Fibroblast of lung (primary cell): ENCODE measurements at regions not wholly inside any gene's neighbourhood (a gene's known extent, or its start where the extent isn't known, plus 50 kb on each side); places are given as distances from the start of the nearest gene placed in this dataset.

Experiments used
- DNase-seq, 2 donors: peaks; one replicate each; pipeline versions ENCODE4 v3.0.0 to v3.0.0-alpha.2; 2010; ENCODE audit warnings: low read depth in 2 of 2
- H2AFZ ChIP-seq: 2 replicates; pipeline ENCODE4 v1.5.1; 2012; ENCODE audit warnings: low read length, control low read depth, inconsistent platforms
- H3K27ac ChIP-seq: 2 replicates; pipeline ENCODE4 v1.5.1; 2011; ENCODE audit warnings: low read length, control low read depth; ENCODE audit not compliant: insufficient read depth
- H3K27me3 ChIP-seq: 2 replicates; pipeline ENCODE4 v1.5.1; 2011; ENCODE audit warnings: mild to moderate bottlenecking, low read length; ENCODE audit not compliant: control insufficient read depth, insufficient read depth
- H3K36me3 ChIP-seq: 2 replicates; pipeline ENCODE4 v1.5.1; 2011; ENCODE audit warnings: low read length; ENCODE audit not compliant: control insufficient read depth, insufficient read depth
- H3K4me1 ChIP-seq: 2 replicates; pipeline ENCODE4 v1.5.1; 2011; ENCODE audit warnings: low read length; ENCODE audit not compliant: control insufficient read depth, insufficient read depth; ENCODE audit errors: extremely low read depth
- H3K4me2 ChIP-seq: 2 replicates; pipeline ENCODE4 v1.5.1; 2011; ENCODE audit warnings: low read length, control low read depth; ENCODE audit not compliant: insufficient read depth; ENCODE audit errors: extremely low read depth
- H3K4me3 ChIP-seq, 4 experiments: fragments of 200-600 bp in 1 of 4; sonication (generic) in 1 of 4; replicated peaks in 1 of 4; 2 replicates each; pipeline ENCODE4 v1.5.1; 2011 to 2016; ENCODE audit warnings: low read length in 4 of 4, low read depth in 3 of 4, mild to moderate bottlenecking in 3 of 4, control low read depth in 2 of 4, inconsistent platforms in 1 of 4, mixed read lengths in 1 of 4; ENCODE audit not compliant: insufficient read depth in 1 of 4; ENCODE audit errors: control extremely low read depth in 1 of 4
- H3K79me2 ChIP-seq: 2 replicates; pipeline ENCODE4 v1.5.1; 2012; ENCODE audit warnings: mild to moderate bottlenecking, low read length, inconsistent platforms; ENCODE audit not compliant: control insufficient read depth, insufficient read depth
- H3K9ac ChIP-seq: 2 replicates; pipeline ENCODE4 v1.5.1; 2011; ENCODE audit warnings: mild to moderate bottlenecking, low read length, control low read depth; ENCODE audit not compliant: insufficient read depth
- H3K9me3 ChIP-seq: 2 replicates; pipeline ENCODE4 v1.5.1; 2012; ENCODE audit warnings: low read depth, low read length; ENCODE audit not compliant: control insufficient read depth, insufficient read depth
- H4K20me1 ChIP-seq: 2 replicates; pipeline ENCODE4 v1.5.1; 2011; ENCODE audit warnings: low read length; ENCODE audit not compliant: control insufficient read depth, insufficient read depth; ENCODE audit errors: extremely low read depth
- EZH2 ChIP-seq: IDR thresholded peaks from 2 replicates; pipeline ENCODE4 v1.5.1; 2012; ENCODE audit warnings: low read length, control low read depth, mild to moderate bottlenecking; ENCODE audit errors: missing control alignments
- TF ChIP-seq, protein P1 (sequence below), 2 donors: IDR thresholded peaks in 1 of 2; conservative IDR thresholded peaks in 1 of 2; 1 replicate in 1 of 2; 2 replicates in 1 of 2; pipeline ENCODE4 v1.5.1; 2011 to 2012; ENCODE audit warnings: low read length in 2 of 2, control low read depth in 1 of 2, inconsistent platforms in 1 of 2, low read depth in 1 of 2, mild to moderate bottlenecking in 1 of 2

DNA sequence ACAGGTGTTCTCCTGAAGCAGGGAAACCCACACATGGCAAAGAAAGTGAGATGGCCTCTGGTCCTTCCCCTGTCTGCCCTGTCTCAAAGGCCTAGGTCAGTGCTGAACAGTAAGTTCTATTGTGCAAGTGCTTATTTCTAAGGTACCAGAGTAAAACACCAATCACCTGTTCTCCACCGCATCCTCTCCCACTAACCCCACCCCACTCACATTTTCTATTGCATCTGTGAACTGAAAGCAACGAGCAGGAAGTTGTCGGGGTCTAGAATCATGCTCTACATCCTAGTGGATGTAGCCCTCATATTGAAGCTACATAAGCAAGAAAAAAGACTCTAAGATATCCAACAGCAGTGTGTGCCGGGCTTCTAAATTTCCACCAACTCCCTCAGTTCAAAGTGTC is 265.9 kb downstream of the ENC1 start:
- Histone ChIP-seq H3K79me2 (no peaks in the 10 kb centered on the region), H4K20me1 (no peaks in the 10 kb centered on the region), H3K4me3 (no peak overlapping the region), H3K36me3 (no peaks in the 10 kb centered on the region), H3K9me3 (no peaks in the 10 kb centered on the region), H3K27ac (no peak overlapping the region), H3K4me1 (no peaks in the 10 kb centered on the region), H3K9ac (no peak overlapping the region), H3K4me2 (no peak overlapping the region), H3K27me3 (no peaks in the 10 kb centered on the region), H2AFZ (no peak overlapping the region)
- no peak for DNase-seq
- TF ChIP-seq EZH2: no peak
- TF ChIP-seq, protein P1, sequence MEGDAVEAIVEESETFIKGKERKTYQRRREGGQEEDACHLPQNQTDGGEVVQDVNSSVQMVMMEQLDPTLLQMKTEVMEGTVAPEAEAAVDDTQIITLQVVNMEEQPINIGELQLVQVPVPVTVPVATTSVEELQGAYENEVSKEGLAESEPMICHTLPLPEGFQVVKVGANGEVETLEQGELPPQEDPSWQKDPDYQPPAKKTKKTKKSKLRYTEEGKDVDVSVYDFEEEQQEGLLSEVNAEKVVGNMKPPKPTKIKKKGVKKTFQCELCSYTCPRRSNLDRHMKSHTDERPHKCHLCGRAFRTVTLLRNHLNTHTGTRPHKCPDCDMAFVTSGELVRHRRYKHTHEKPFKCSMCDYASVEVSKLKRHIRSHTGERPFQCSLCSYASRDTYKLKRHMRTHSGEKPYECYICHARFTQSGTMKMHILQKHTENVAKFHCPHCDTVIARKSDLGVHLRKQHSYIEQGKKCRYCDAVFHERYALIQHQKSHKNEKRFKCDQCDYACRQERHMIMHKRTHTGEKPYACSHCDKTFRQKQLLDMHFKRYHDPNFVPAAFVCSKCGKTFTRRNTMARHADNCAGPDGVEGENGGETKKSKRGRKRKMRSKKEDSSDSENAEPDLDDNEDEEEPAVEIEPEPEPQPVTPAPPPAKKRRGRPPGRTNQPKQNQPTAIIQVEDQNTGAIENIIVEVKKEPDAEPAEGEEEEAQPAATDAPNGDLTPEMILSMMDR (conservative IDR thresholded peaks at IDR 0.05 in 1 of 2, IDR thresholded peaks at IDR 0.05 in 1 of 2; ENCODE audit: low read depth in 1 of 2, low read length in 2 of 2): no peak

DNA sequence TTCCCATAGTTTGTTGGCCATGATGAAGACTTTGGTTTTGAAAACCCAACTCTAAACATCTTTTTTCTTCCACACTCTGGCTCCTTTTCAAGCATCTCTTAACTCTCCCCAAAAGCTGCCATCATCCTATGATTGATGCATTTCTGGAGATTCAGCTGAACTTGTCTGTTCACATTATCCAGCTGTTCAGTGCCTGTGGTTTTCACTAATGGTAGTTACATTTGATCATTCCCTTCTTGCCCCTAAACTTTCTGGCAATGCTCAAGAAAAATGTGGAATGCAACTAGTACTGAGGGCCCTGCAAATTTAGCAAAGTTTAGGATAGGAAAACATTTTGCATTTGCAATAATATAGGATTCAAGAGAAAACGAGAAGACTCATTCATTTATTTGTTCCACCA is 267.5 kb downstream of the ENC1 start:
- Histone ChIP-seq H3K9me3 (no peaks in the 10 kb centered on the region), H3K4me2 (no peak overlapping the region), H3K79me2 (no peaks in the 10 kb centered on the region), H3K4me3 (no peak overlapping the region), H4K20me1 (no peaks in the 10 kb centered on the region), H3K27ac (no peak overlapping the region), H3K27me3 (no peaks in the 10 kb centered on the region), H3K4me1 (no peaks in the 10 kb centered on the region), H3K9ac (no peak overlapping the region), H3K36me3 (no peaks in the 10 kb centered on the region), H2AFZ (no peak overlapping the region)
- TF ChIP-seq EZH2: no peak
- TF ChIP-seq, protein P1 (conservative IDR thresholded peaks at IDR 0.05 in 1 of 2, IDR thresholded peaks at IDR 0.05 in 1 of 2; ENCODE audit: low read depth in 1 of 2, low read length in 2 of 2): no peak
- peak; percentile 66 to 87 for DNase-seq

DNA sequence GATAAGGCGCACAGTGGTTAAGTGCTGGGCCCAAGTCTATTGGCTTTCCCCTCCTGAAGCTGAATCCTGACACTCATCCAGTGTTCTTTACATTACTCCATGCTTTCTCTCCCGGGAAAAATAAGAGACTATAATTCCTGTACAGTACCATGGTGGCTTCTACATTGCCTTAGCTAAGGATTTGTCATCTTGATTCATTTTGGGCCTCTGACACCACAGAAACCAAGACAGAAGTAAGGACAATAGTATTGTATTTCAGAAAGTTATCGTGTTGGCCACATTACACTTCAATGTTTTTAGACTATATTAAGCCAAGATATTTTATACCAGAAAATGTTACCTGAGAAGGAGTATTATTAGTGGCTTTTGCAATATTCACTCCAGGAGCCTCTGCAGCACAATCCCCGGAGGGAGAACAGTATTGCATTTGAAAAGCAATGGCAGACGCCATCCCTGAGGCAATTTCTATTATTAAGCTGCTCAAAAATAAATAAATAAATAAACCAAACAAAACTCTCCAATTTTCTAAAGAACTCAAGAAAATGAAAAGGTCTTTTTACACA is 267.9 kb downstream of the ENC1 start:
- H3K27ac ChIP-seq: no peak overlapping the region
- H3K79me2 ChIP-seq: no peaks in the 10 kb centered on the region
- no peaks in the 10 kb centered on the region for H3K36me3 ChIP-seq
- no peak for TF ChIP-seq EZH2
- TF ChIP-seq, protein P1 (conservative IDR thresholded peaks at IDR 0.05 in 1 of 2, IDR thresholded peaks at IDR 0.05 in 1 of 2; ENCODE audit: low read depth in 1 of 2, low read length in 2 of 2): no peak
- no peak overlapping the region for H3K9ac ChIP-seq
- H4K20me1 ChIP-seq: no peaks in the 10 kb centered on the region
- no peak overlapping the region for H2AFZ ChIP-seq
- DNase-seq: no peak
- H3K4me2 ChIP-seq: no peak overlapping the region
- no peaks in the 10 kb centered on the region for H3K9me3 ChIP-seq
- H3K4me1 ChIP-seq: no peaks in the 10 kb centered on the region
- H3K4me3 ChIP-seq: no peak overlapping the region
- H3K27me3 ChIP-seq: no peaks in the 10 kb centered on the region
